PC-9 (cell line): ENCODE measurements at regions not wholly inside any gene's neighbourhood (a gene's known extent, or its start where the extent isn't known, plus 50 kb on each side); places are given as distances from the start of the nearest gene placed in this dataset.

Source experiments
- CTCF ChIP-seq: fragments of 200-600 bp; sonication (generic); conservative IDR thresholded peaks from 2 replicates; pipeline ENCODE4 v1.6.1; 2017; ENCODE audit warnings: mixed run types, antibody characterized with exemption, mild to moderate bottlenecking, moderate library complexity
- EZH2 ChIP-seq: fragments of 200-600 bp; sonication (generic); IDR thresholded peaks from 2 replicates; pipeline ENCODE4 v1.8.0; 2017; ENCODE audit warnings: antibody characterized with exemption, low read depth

- TF ChIP-seq EZH2 (no peak), CTCF (no peak)
Measured at GRCh38 chr17:62891659-62892058, 74.4 kb upstream of the TANC2 start.
